NCI-H1694 (cell line): ENCODE measurements at regions not wholly inside any gene's neighbourhood (a gene's known extent, or its start where the extent isn't known, plus 50 kb on each side); places are given as distances from the start of the nearest gene placed in this dataset.

Source experiments
- DNase-seq: peaks from one replicate; lab custom pipeline; 2025; lab: John Stamatoyannopoulos, UW

DNA sequence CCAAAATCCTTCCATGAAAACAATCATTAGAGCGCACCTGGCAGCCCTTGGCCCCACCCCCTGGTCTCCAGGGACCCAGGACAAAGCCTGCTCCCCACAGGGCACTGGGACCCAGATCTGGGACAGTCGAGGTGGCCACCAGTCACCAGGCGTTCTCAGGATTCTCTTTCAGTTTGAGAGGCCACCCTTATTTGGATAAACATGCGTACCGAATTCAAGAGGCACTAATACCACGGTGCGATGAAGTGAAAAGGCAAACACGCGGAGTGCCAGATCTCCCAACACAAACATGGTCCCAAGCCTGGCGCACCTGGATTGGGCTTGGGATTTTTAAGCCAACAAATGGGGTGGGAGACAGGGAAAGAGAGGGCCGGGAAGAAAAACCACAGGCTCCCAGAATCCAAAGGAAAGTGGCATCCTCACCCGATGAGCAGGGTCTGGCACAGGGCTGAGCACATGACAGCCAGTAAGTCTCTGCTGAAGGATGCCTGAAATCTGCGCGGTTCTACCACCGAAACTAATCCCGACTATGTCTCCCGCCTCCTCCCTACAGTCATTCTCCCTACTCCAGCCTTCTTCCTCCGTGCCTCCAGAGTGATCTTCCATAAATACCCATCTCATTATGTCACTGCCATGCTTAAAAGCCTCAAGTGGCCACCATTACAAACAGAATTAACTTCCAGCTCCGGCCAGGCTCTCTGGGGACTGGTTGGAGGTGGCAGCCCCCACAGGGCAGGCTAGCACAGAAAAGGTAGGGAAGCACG is 60.9 kb upstream of the KLHL29 start:
- no peak for DNase-seq

DNA sequence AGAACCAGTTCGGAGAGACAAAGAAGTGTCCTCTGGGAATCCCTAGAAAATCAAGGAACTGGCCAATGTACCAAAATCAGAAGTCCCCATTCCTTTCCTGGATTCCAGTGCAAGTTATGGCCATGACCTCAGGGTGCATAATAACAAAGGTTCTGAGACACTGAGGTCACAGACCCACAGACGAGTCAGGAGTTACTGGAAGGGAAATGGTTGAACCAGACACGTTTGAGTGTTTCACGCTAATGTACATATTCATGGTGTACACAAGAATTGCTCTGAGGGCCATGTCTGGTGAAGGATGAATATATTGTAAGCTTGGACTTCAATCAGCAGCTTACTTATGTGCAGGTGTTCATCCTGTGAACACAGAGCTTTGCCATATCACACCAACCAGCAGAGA is 58.6 kb upstream of the KLHL29 start:
- DNase-seq: no peak

DNA sequence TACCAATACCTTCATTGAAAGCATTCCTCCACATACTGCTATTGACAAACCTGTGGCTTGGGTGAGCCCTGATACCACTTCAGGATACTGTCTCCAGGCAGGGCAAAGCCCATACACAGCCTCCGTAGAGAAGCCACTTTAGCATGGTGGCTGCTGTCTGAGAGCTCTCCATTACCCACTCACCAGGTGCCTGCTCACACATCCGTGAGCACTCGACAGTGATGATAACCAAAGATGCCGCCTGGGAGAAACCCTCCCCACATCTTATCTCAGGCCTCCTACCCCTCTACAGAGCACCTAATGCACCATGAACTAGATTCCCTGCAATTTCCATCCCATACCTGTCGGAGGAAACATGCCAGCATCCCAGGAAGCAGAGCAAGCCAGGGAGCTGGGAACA is 57.6 kb upstream of the KLHL29 start:
- DNase-seq: no peak

DNA sequence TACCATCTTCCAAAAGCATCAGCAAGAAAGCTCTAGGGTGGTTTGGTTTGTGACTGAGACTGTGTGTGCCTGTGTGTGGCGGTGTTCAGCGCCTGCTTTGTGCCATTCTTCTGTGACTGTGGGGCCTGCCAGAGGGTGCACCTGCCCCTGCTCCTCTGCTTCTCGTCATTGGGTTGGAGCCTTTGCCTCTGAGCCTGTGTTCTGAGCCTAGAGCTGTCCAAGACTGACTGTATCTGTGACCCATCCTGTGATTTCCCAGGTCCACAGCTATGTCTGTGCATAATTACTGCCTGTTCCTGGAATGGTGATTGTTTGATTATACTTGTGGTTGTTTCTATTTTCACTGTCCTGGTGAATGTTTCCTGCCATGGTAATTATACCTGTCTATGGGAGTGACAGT is 57.1 kb upstream of the KLHL29 start:
- no peak for DNase-seq

DNA sequence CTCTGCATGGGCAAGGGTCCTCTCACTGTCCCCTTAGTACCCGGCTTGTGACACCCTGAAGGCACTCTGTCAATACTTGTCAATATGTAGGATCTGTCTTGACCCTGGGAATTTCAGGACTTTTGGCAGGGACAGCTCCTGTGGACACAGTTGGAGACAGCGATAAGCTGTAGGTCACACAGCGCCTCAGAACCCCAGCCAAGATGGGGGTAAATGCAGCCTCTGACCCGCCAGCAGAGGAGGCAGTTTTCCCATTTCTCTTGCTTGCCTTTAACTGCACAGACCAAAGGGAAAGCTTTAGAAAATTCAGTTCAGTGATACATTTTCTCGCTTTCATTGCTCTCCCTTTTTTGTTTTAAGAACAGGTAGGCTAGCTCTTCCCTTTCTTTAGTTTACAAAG is 54.8 kb upstream of the KLHL29 start:
- DNase-seq: no peak
